C4-2B (cell line): ENCODE measurements at regions not wholly inside any gene's neighbourhood (a gene's known extent, or its start where the extent isn't known, plus 50 kb on each side); places are given as distances from the start of the nearest gene placed in this dataset.

Experiments
- ZFX ChIP-seq: fragments of 450-650 bp; IDR thresholded peaks from 2 replicates; pipeline ENCODE4 v1.6.1; 2017
- TF ChIP-seq, protein P1 (sequence below): fragments of 450-650 bp; conservative IDR thresholded peaks from 2 replicates; pipeline ENCODE4 v1.5.1; 2017; ENCODE audit warnings: mild to moderate bottlenecking

DNA sequence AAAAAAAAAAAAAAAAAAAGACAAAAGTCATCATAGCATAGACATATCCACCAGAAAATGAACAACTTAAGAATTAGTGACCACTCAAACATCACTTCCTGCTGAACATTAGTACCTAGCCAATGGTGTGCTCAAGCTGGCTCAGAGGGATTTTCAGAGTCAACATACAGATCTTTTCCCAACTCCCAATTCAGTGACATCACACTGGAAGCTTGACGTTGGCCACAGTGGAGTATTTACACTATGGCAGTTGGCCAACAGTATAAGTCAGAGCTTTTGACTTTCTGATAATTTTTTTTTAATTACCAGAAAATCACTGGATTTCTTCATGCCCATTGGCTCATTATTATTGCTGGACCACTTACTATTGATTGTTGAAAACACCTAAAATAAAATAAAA, 383.5 kb downstream of the ARHGEF28 start:
- TF ChIP-seq, protein P1, sequence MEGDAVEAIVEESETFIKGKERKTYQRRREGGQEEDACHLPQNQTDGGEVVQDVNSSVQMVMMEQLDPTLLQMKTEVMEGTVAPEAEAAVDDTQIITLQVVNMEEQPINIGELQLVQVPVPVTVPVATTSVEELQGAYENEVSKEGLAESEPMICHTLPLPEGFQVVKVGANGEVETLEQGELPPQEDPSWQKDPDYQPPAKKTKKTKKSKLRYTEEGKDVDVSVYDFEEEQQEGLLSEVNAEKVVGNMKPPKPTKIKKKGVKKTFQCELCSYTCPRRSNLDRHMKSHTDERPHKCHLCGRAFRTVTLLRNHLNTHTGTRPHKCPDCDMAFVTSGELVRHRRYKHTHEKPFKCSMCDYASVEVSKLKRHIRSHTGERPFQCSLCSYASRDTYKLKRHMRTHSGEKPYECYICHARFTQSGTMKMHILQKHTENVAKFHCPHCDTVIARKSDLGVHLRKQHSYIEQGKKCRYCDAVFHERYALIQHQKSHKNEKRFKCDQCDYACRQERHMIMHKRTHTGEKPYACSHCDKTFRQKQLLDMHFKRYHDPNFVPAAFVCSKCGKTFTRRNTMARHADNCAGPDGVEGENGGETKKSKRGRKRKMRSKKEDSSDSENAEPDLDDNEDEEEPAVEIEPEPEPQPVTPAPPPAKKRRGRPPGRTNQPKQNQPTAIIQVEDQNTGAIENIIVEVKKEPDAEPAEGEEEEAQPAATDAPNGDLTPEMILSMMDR, result no peak
- no peak for TF ChIP-seq ZFX
